ENCODE measurements at regions not wholly inside any gene's neighbourhood (a gene's known extent, or its start where the extent isn't known, plus 50 kb on each side); places are given as distances from the start of the nearest gene placed in this dataset.
"Not testable (repeated sequence)": the region's sequence is repeated elsewhere in the genome, so short reads cannot be mapped to it uniquely, and the experiment has no call there.

DNA sequence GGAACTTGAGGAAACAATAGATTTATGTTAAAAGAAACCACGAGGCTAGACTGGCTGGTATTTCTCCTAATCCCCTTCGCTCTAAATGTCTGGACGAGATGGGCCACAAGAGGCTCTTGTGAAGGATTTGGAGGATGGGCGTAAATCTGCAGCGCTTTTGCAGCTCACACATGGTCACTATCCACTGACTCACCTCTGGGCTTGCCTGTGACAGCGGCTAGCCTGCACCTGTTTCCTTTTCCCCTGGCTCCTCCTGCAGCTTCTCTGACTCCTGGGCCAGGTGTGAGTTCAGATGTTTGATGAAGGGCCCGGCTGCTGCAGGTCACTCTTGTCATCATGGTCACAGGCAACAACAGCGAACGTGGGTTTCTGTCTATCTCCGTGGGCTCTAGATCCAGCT is 629.4 kb downstream of the CBLN4 start:
- in situ Hi-C loops (cut with MboI; ENCODE audit: low pct_unique_long_range_greater_than_20kb, low sequenced_read_pairs) = no loop called here
- no peak for DNase-seq

GRCh38 chr20:55365745-55366144 is 639.6 kb downstream of the CBLN4 start:
- DNase-seq = no peak
- in situ Hi-C loops (cut with MboI; ENCODE audit: low pct_unique_long_range_greater_than_20kb, low sequenced_read_pairs) = no loop called here

DNA sequence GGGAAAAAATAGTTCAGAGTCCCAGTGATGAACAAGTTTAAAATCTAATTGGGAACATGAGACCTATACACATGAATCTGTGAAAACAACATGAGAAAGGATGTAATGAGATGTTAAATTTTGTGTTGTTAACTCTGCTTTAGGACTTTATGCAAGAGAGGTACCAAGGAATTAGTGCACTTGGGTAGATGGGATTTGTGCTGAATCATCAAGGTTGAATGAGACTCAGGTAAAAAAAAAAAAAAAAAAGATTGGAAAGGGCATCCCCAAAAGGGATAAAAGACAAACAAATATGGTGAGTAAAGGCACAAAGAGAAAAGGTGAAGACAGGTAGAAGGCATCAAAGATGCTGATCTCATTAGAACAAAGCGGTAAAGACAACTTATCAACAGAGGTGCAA is 644.4 kb downstream of the CBLN4 start:
- no peak for DNase-seq
- in situ Hi-C loops (cut with MboI; ENCODE audit: low pct_unique_long_range_greater_than_20kb, low sequenced_read_pairs) = no loop called here

GRCh38 chr20:55354720-55355119 is 650.6 kb downstream of the CBLN4 start:
- in situ Hi-C loops (cut with MboI; ENCODE audit: low pct_unique_long_range_greater_than_20kb, low sequenced_read_pairs) = no loop called here
- no peak for DNase-seq

DNA sequence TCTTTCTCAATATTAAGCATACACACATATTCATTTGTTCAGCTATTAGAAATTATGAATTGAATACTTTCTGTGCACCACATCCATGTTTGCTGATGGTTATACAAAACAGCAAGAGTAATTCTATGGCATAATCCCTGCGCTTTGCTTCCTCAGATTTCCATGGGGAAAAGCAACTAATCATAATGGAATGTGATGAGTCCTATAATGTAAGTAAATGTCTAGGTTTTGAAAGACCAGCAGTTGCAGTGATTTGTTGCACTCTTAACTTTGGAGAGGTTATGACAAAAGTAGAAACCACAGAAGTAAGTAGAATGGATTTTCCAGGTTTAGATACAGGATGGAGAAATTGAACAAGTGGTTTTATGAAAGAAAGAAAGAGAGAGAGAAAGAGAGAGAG is 652.1 kb downstream of the CBLN4 start:
- in situ Hi-C loops (cut with MboI; ENCODE audit: low pct_unique_long_range_greater_than_20kb, low sequenced_read_pairs) = no loop called here
- DNase-seq = no peak

GRCh38 chr20:55348223-55348622 is 657.1 kb downstream of the CBLN4 start:
- no peak for DNase-seq
- in situ Hi-C loops (cut with MboI; ENCODE audit: low pct_unique_long_range_greater_than_20kb, low sequenced_read_pairs) = no loop called here

GRCh38 chr20:55342822-55343221 is 662.5 kb downstream of the CBLN4 start:
- DNase-seq = no peak
- in situ Hi-C loops (cut with MboI; ENCODE audit: low pct_unique_long_range_greater_than_20kb, low sequenced_read_pairs) = no loop called here

DNA sequence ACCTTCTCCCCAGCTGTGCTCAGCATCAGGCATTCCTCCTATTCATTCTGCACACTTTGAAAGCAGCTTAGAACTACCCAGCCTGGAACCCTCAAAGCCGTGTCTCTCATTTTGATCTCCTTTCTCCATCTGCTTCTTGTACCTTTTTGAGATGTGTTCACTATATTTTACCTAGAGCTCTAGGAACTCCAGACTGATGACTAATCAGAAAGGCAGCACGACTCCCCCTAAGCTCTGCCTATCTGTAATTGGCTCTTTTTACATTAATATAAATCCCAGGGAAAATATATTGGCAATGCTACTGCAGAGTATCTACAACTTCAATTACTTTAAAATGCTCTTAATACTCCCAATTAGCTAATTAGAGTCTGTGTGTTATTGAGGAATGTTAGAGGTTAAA is 671.5 kb downstream of the CBLN4 start:
- no peak for DNase-seq
- in situ Hi-C loops (cut with MboI; ENCODE audit: low pct_unique_long_range_greater_than_20kb, low sequenced_read_pairs) = no loop called here

DNA sequence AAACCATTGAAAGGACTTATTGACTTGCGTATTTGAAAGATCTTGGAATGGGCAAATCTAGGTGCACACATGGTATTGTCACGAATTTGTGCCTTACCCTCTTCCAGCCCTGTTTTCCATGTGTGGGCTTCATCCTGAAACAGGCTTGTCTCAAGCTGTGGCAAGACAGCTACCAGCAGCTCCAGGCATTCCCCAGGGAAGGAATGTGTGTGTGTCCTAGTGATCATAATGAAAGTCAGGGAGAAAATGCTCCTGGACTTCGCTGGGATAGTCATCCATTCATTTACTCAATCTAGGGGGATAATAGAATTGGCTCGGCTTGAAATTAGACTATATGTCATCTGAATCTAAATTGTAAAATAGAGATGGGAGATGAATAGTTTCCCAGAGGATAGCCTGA is 676.2 kb downstream of the CBLN4 start:
- no peak for DNase-seq
- in situ Hi-C loops (cut with MboI; ENCODE audit: low pct_unique_long_range_greater_than_20kb, low sequenced_read_pairs) = no loop called here

- DNase-seq = no peak
- in situ Hi-C loops (cut with MboI; ENCODE audit: low pct_unique_long_range_greater_than_20kb, low sequenced_read_pairs) = no loop called here
These were observed 682.6 kb downstream of the CBLN4 start for GRCh38 chr20:55322745-55323144.

DNA sequence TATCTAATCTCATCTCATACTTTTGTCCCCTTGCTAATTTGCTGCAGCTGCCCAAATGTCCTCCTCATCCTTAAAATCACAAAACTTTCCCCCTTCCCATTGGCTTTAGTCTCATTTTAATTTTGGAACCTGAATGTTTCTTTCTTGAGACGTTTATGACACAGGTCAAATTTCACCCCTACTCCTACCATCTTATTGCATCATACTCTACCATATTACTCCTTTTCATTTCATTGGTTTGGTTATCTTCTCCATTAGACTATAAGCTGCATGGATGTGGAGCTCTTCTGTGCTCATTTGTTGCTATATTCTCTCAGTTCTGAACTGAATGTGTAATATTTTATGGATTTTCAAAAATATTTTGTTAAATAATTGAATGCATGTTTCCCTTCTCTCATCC is 688.6 kb downstream of the CBLN4 start:
- no peak for DNase-seq
- in situ Hi-C loops (cut with MboI; ENCODE audit: low pct_unique_long_range_greater_than_20kb, low sequenced_read_pairs) = no loop called here

- in situ Hi-C loops (cut with MboI; ENCODE audit: low pct_unique_long_range_greater_than_20kb, low sequenced_read_pairs); DNase-seq: not testable (repeated sequence)
These were observed 694.5 kb downstream of the CBLN4 start for GRCh38 chr20:55310844-55311243.

- no peak for DNase-seq
- in situ Hi-C loops (cut with MboI; ENCODE audit: low pct_unique_long_range_greater_than_20kb, low sequenced_read_pairs) = no loop called here
These were observed 714.1 kb downstream of the CBLN4 start for GRCh38 chr20:55291261-55291660.

DNA sequence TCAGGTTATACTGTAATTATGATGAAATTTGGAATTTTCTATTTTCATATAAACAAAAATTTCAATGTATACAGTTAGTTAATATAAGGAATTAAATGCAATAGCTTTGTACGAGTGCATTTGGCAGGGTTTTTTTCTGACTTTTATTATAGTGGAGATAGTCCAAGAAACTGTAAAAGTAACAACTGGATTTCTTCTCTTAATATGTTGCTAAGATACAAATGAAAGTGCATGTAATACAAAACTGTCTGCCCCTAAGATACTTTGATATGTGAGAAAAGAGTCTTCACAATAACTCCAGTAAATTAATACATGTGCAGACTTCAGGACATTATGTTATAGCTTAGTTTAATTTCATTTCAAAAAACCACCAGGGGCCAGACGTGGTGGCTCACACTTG is 721.4 kb downstream of the CBLN4 start:
- no peak for DNase-seq
- in situ Hi-C loops (cut with MboI; ENCODE audit: low pct_unique_long_range_greater_than_20kb, low sequenced_read_pairs) = no loop called here

DNA sequence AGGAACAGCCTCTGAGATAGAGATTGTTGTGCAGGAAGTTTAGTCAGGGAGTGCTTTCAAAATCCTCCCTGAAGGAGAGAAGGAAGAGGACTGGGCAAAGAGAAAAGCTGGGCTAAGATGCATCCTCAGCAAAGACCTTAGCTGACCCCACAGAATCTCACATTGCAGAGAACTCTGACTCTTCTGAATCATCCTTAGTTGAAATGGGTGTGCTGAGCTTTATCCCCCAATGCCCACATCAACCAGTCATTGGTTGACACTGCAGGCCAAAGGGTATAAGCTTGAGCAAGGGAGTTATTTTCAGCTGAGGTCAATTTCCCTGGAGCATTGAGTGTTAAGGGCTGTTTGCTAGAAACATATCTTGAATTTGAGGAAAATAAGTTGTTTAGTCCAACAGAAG is 732.2 kb downstream of the CBLN4 start:
- in situ Hi-C loops (cut with MboI; ENCODE audit: low pct_unique_long_range_greater_than_20kb, low sequenced_read_pairs) = no loop called here
- DNase-seq = no peak

DNA sequence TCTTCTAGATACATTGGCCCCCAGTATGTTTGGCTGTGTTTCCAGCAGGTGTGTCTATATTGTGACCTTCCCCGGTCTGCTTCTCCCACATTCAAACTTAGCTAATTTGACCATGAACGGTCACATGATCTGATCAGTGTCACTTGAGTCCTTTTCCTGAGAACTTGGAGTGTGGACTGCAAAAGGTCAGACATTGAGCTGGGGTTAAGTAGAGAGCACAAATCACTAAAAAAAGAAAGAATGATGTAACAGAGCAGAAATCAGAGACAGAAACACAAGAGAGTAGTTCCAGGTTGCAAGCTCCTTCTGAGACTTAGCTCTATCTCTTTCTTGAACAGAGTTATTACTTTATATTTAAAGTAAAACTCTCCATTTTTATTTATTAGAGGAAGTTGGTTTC is 733.9 kb downstream of the CBLN4 start:
- in situ Hi-C loops (cut with MboI; ENCODE audit: low pct_unique_long_range_greater_than_20kb, low sequenced_read_pairs) = no loop called here
- no peak for DNase-seq

DNA sequence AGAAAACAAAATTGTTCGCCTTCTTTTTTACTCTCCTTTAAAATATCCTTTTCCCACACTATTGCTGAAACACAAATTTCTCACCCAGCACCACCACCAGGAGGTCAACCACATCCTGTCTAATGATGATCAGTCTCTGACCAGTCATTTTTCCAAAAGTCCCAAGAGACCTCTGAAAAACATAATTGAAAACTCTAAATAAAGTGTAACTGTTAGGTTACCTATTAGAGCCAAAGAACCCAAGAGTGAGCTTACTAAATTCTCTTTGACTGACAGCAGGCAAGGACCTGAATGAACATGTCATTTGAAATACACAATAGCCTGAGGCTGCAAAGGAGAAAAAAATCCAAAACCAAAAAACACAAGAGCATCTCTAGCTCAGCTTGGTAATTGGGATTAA is 735.4 kb downstream of the CBLN4 start:
- no peak for DNase-seq
- in situ Hi-C loops (cut with MboI; ENCODE audit: low pct_unique_long_range_greater_than_20kb, low sequenced_read_pairs) = no loop called here

- DNase-seq = no peak
- in situ Hi-C loops (cut with MboI; ENCODE audit: low pct_unique_long_range_greater_than_20kb, low sequenced_read_pairs) = no loop called here
These were observed 739.0 kb downstream of the CBLN4 start for GRCh38 chr20:55266361-55266760.

GRCh38 chr20:55264703-55265239 is 740.5 kb downstream of the CBLN4 start:
- in situ Hi-C loops (cut with MboI; ENCODE audit: low pct_unique_long_range_greater_than_20kb, low sequenced_read_pairs) = no loop called here
- DNase-seq = no peak

DNA sequence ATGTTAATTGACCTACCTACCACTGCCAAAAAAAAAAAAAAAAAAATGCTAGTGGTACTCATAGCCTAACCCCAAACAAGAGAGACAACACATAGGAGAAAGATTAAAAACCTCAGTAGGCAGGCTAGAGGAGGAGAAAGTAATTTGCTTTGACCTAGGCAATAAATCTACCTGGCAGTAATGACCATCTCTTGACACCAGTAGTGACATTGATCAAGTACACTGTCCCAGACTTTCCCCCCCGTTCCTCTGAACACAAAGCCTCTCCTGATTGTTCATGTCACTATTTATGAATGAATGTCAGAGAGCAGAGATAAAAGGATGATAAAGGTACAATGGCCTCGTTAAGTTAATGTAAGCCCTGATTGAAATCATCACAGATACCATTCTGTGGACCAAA is 746.8 kb downstream of the CBLN4 start:
- in situ Hi-C loops (cut with MboI; ENCODE audit: low pct_unique_long_range_greater_than_20kb, low sequenced_read_pairs) = no loop called here
- no peak for DNase-seq

- DNase-seq = no peak
- in situ Hi-C loops (cut with MboI; ENCODE audit: low pct_unique_long_range_greater_than_20kb, low sequenced_read_pairs) = no loop called here
These were observed 750.3 kb downstream of the CBLN4 start for GRCh38 chr20:55255016-55255415.

DNA sequence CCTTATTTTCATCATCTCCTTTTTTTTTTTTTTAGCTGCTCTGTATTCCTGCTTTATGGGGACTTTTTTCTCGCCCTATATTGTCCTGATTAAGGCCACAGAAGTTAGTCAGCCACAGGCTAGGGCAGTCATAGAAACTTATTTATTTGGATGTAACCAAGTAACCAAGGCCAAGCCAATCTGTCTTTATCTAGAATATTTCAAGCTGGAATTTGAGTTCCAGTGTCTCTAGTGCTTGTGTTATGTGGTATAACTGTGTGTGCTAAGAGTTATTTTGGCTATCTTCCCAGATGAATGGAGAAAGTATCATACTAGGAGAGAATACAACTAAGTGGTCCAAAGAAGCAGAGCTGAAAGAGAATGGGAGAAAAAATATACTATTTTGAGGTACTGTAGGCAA is 751.5 kb downstream of the CBLN4 start:
- in situ Hi-C loops (cut with MboI; ENCODE audit: low pct_unique_long_range_greater_than_20kb, low sequenced_read_pairs) = no loop called here

More for the DNA sequence above, 751.5 kb downstream of the CBLN4 start:
- no peak for DNase-seq

Measured in KBM-7 (cell line).